ENCODE measurements at regions not wholly inside any gene's neighbourhood (a gene's known extent, or its start where the extent isn't known, plus 50 kb on each side); places are given as distances from the start of the nearest gene placed in this dataset.

- ChIA-PET POLR2A (no interaction called here), CTCF (interaction anchor here (0.6 to 5.1 kb wide), 57 partner anchors 11 to 917 kb away, joined by 3 to 79 read pairs (median 4); partner anchors contain the start of genes CCDC80, CD200R1, GTPBP8 and SLC9C1)
- no peak for DNase-seq (ENCODE audit: extremely low spot score)
- TF ChIP-seq, protein P1, sequence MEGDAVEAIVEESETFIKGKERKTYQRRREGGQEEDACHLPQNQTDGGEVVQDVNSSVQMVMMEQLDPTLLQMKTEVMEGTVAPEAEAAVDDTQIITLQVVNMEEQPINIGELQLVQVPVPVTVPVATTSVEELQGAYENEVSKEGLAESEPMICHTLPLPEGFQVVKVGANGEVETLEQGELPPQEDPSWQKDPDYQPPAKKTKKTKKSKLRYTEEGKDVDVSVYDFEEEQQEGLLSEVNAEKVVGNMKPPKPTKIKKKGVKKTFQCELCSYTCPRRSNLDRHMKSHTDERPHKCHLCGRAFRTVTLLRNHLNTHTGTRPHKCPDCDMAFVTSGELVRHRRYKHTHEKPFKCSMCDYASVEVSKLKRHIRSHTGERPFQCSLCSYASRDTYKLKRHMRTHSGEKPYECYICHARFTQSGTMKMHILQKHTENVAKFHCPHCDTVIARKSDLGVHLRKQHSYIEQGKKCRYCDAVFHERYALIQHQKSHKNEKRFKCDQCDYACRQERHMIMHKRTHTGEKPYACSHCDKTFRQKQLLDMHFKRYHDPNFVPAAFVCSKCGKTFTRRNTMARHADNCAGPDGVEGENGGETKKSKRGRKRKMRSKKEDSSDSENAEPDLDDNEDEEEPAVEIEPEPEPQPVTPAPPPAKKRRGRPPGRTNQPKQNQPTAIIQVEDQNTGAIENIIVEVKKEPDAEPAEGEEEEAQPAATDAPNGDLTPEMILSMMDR (IDR thresholded peaks at IDR 0.05; ENCODE audit: control extremely low read depth, extremely low read depth, low read depth, missing control alignments) = no peak
These were observed 93.2 kb upstream of the CCDC80 start for GRCh38 chr3:112734171-112734570.

- CTCF ChIA-PET = no interaction called here
- DNase-seq (ENCODE audit: extremely low spot score) = no peak
- POLR2A ChIA-PET = no interaction called here
- TF ChIP-seq, protein P1 (IDR thresholded peaks at IDR 0.05; ENCODE audit: control extremely low read depth, extremely low read depth, low read depth, missing control alignments) = no peak
These were observed 89.3 kb upstream of the CCDC80 start for GRCh38 chr3:112730210-112730609.

GRCh38 chr3:112721231-112721630 is 80.3 kb upstream of the CCDC80 start:
- TF ChIP-seq, protein P1 (IDR thresholded peaks at IDR 0.05; ENCODE audit: control extremely low read depth, extremely low read depth, low read depth, missing control alignments) = no peak
- no peak for DNase-seq (ENCODE audit: extremely low spot score)
- POLR2A ChIA-PET = no interaction called here
- CTCF ChIA-PET = interaction anchor here (0.8 kb wide), 1 partner anchor 14 kb away, joined by 3 read pairs; no protein-coding TSS in a partner anchor

DNA sequence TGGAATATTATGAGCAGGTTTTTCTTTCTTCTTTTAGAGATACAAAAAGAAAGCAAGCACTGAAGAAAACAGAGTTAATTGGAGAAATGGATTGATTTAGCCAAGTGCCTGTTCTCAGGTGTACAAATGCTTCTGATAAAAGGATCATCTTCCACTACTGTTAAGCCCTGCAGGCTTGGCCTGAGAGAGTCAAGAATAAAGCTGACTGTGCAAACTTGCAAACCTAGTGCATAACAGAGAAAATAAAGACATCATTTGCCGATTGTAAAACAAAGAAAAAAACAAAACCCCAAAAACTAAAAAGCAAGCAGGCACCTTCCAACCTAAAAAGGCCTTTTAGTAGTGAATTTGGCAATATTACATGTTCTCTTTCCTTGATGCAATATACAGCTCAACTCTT is 78.0 kb upstream of the CCDC80 start:
- no peak for DNase-seq (ENCODE audit: extremely low spot score)
- ChIA-PET POLR2A (no interaction called here), CTCF (interaction anchor here (1.0 kb wide), 3 partner anchors 16 to 272 kb away, joined by 3 read pairs; no protein-coding TSS in a partner anchor)
- TF ChIP-seq, protein P1 (IDR thresholded peaks at IDR 0.05; ENCODE audit: control extremely low read depth, extremely low read depth, low read depth, missing control alignments) = no peak

DNA sequence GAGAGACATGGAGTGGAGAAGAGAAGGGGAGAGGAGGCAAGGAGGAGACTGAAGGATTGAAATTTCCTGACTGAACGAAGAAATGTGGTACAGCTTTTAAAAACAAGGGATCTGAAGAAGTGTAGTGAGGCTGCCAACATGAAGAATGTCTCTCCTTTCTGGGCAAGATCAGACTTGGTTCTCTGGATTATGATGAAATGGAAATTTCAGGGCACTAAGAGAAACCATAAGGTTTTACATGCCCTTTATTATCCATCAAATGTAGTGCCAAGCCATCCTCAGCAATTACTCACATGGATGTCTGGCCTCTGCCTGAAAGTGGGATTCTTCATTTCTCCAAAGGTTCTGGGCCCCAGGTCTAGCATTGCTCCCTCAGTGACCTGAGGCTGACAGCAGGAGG is 77.6 kb upstream of the CCDC80 start:
- ChIA-PET CTCF (interaction anchor here (1.0 kb wide), 3 partner anchors 16 to 273 kb away, joined by 3 read pairs; no protein-coding TSS in a partner anchor), POLR2A (no interaction called here)
- TF ChIP-seq, protein P1 (IDR thresholded peaks at IDR 0.05; ENCODE audit: control extremely low read depth, extremely low read depth, low read depth, missing control alignments) = no peak
- DNase-seq (ENCODE audit: extremely low spot score) = no peak

GRCh38 chr3:112709911-112710310 is 69.0 kb upstream of the CCDC80 start:
- TF ChIP-seq, protein P1 (IDR thresholded peaks at IDR 0.05; ENCODE audit: control extremely low read depth, extremely low read depth, low read depth, missing control alignments) = no peak
- CTCF ChIA-PET = interaction anchor here (1.2 to 1.5 kb wide), 3 partner anchors 11 to 68 kb away, joined by 3 to 4 read pairs (median 3); no protein-coding TSS in a partner anchor
- POLR2A ChIA-PET = no interaction called here
- no peak for DNase-seq (ENCODE audit: extremely low spot score)
